Naive thymus-derived CD8-positive, alpha-beta T cell (primary cell): ENCODE measurements at regions not wholly inside any gene's neighbourhood (a gene's known extent, or its start where the extent isn't known, plus 50 kb on each side); places are given as distances from the start of the nearest gene placed in this dataset.
"Not testable (repeated sequence)": the region's sequence is repeated elsewhere in the genome, so short reads cannot be mapped to it uniquely, and the experiment has no call there.

ENCODE experiments used
- ATAC-seq, 2 donors: fragments of 150-1000 bp; cut with Tn5 transposase in 1 of 2; sonication (Bioruptor Pico), chemical (Tn5 transposase) in 1 of 2; 1 replicate in 1 of 2; 2 replicates in 1 of 2; pipeline ENCODE4 v1.10.0; 2021; ENCODE audit warnings: mild to moderate bottlenecking in 2 of 2, moderate library complexity in 2 of 2
- POLR2A ChIA-PET: fragments of 350-600 bp; sonication (Branson Sonifier 250); formaldehyde crosslinking; loops from one replicate; lab custom pipeline; 2021; ENCODE audit warnings: antibody characterized with exemption; lab: Charles Lee
- DNase-seq, 10 donors: peaks; one replicate each; pipeline versions ENCODE4 v3.0.0 to v3.0.0-alpha.2; 2020 to 2022
- H3K27ac Mint-ChIP-seq, 10 donors: one replicate each; pipeline ENCODE4 v1.8.0; 2020 to 2022; ENCODE audit warnings: mild to moderate bottlenecking in 10 of 10, mixed read lengths in 10 of 10, moderate library complexity in 4 of 10, inconsistent platforms in 1 of 10
- H3K27me3 Mint-ChIP-seq, 5 donors: one replicate each; pipeline ENCODE4 v1.8.0; 2021 to 2022; ENCODE audit warnings: mixed read lengths in 5 of 5
- H3K36me3 Mint-ChIP-seq, 3 donors: one replicate each; pipeline ENCODE4 v1.8.0; 2020 to 2022; ENCODE audit warnings: mixed read lengths in 3 of 3, mild to moderate bottlenecking in 2 of 3, inconsistent platforms in 1 of 3
- H3K4me1 Mint-ChIP-seq, 4 donors: one replicate each; pipeline ENCODE4 v1.8.0; 2021 to 2022; ENCODE audit warnings: mixed read lengths in 4 of 4
- H3K4me3 Mint-ChIP-seq, 10 donors: one replicate each; pipeline ENCODE4 v1.8.0; 2020 to 2022; ENCODE audit warnings: mild to moderate bottlenecking in 10 of 10, mixed read lengths in 10 of 10, moderate library complexity in 6 of 10, inconsistent platforms in 1 of 10
- H3K9me3 Mint-ChIP-seq, 9 donors: one replicate each; pipeline ENCODE4 v1.8.0; 2020 to 2022; ENCODE audit warnings: mixed read lengths in 9 of 9, mild to moderate bottlenecking in 3 of 9, inconsistent platforms in 1 of 9, moderate library complexity in 1 of 9

DNA sequence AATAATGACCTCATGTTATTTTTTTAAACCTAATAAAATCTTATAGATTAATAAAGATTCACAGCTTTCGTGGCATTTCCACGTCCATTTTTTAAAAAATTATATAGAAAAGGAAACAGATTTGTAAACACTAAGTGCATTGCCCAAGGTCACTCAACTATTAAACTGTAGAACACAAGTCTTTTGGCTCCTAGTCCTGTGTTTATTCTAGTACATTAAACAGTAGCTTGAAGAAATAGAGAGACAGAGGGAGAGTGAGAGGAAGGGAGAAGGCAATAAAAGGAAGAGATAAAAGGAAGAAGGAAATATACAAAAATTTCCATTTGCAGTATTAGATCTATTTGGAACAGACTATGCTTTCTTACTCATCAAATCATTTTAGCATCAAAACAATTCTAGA is 586.7 kb upstream of the CITED2 start:
- Mint-ChIP-seq H3K27ac (no peak overlapping the region), H3K27me3 (peaks cover 0 to 2% (median 0%) of the 10 kb centered on the region in 5 donors), H3K36me3 (peaks cover 0 to under 1% (median 0%) of the 10 kb centered on the region in 3 donors), H3K9me3 (no peaks in the 10 kb centered on the region), H3K4me3 (no peak overlapping the region), H3K4me1 (no peaks in the 10 kb centered on the region)
- ATAC-seq (no peak), DNase-seq (no peak)
- POLR2A ChIA-PET = no interaction called here

GRCh38 chr6:139960671-139961070 is 586.2 kb upstream of the CITED2 start:
- DNase-seq = no peak
- peaks cover 0 to 3% (median 0%) of the 10 kb centered on the region in 9 donors for H3K9me3 Mint-ChIP-seq
- no peaks in the 10 kb centered on the region for H3K4me1 Mint-ChIP-seq
- H3K36me3 Mint-ChIP-seq = peaks cover 0 to 5% (median 0%) of the 10 kb centered on the region in 3 donors
- POLR2A ChIA-PET = no interaction called here
- H3K27ac Mint-ChIP-seq = no peak overlapping the region
- H3K4me3 Mint-ChIP-seq = no peak overlapping the region
- no peak for ATAC-seq
- peaks cover 0 to 2% (median 0%) of the 10 kb centered on the region in 5 donors for H3K27me3 Mint-ChIP-seq

DNA sequence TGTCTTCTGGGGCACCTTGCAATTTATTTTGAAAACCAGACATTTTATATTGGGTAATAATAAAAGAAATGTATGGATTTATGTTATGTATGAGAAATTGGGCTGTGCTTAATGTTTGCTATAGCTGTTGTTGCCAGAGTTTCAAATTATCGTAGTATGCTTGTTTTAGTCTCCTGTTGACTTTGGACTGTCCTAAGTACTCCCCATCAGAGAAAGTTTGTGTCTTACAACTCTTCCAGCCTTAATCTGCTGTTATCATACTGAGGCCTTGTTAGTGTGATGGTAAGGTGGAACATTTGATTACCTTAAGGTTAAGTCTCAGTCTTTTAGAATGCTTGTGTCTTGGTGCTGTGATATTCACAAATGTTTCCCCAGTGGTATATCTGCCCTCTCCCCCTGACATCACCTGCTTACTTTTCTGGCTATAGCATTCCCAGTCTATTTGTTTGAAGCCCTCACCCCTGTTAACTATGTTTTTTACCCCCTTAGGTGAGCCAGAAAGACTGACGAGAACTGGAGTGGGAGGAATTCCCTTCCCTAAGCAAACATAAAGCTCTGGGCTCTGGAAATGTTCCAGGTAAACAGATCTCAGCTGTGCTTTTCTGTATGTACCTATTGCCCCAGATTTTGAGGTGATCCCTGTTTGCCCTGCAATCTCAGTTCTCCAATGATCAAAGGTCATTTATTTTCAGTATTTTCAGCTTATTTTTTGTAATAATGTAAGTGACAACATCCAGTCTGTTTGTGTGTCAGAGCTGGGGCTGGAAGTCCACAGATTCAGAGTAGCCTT is 581.1 kb upstream of the CITED2 start:
- peaks cover 0 to 23% (median 10%) of the 10 kb centered on the region in 9 donors for H3K9me3 Mint-ChIP-seq
- no peaks in the 10 kb centered on the region for H3K4me1 Mint-ChIP-seq
- POLR2A ChIA-PET = no interaction called here
- peaks cover 0 to 2% (median 0%) of the 10 kb centered on the region in 5 donors for H3K27me3 Mint-ChIP-seq
- ATAC-seq (no peak), DNase-seq (no peak)
- no peak overlapping the region for H3K4me3 Mint-ChIP-seq
- peaks cover 0 to 18% (median 0%) of the 10 kb centered on the region in 3 donors for H3K36me3 Mint-ChIP-seq
- no peak overlapping the region for H3K27ac Mint-ChIP-seq

DNA sequence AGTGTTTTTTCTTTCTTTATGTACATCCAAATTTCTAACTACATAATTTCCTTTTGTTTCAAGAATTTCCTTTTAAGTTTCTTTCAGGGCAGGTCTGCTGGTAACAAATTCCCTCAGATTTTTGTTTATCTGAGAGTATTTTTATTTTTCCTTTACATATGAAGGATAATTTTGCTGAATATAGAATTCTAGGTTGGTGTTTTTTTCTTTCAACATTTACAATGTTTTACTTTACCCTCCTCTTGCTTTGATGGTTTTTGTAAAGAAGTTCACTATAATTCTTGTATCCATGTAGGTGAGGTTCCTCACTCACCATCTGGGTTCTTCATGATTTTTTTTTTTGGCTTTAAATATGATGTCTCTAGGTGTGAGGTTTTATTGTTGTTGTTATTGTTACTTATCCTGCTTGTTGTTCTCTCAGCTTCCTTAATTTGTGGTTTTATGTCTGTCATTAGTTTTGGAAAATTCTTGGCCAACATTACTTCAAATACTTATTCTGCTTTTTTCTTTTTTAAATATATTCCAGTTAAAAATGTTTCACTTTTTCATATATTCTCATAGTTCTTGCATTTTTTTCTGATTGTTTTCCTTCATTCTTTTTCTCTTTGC is 580.1 kb upstream of the CITED2 start:
- DNase-seq = no peak
- Mint-ChIP-seq H3K9me3 (peaks cover 0 to 26% (median 11%) of the 10 kb centered on the region in 9 donors), H3K36me3 (peaks cover 0 to 23% (median 0%) of the 10 kb centered on the region in 3 donors), H3K27me3 (peaks cover 0 to 2% (median 0%) of the 10 kb centered on the region in 5 donors), H3K27ac (no peak overlapping the region), H3K4me3 (no peak overlapping the region), H3K4me1 (no peaks in the 10 kb centered on the region)
- no peak for ATAC-seq
- POLR2A ChIA-PET = no interaction called here

- H3K4me1 Mint-ChIP-seq, ATAC-seq, H3K4me3 Mint-ChIP-seq, H3K27ac Mint-ChIP-seq, DNase-seq, H3K27me3 Mint-ChIP-seq, POLR2A ChIA-PET: not testable (repeated sequence)
- Mint-ChIP-seq H3K9me3 (peaks cover 0 to 29% (median 11%) of the 10 kb centered on the region in 9 donors), H3K36me3 (peaks cover 0 to 25% (median 0%) of the 10 kb centered on the region in 3 donors)
Measured at GRCh38 chr6:139953780-139954179, 579.3 kb upstream of the CITED2 start.

GRCh38 chr6:139951172-139951571 is 576.7 kb upstream of the CITED2 start:
- Mint-ChIP-seq H3K27me3 (peaks cover 0 to 4% (median 2%) of the 10 kb centered on the region in 5 donors), H3K36me3 (peaks cover 0 to 24% (median 0%) of the 10 kb centered on the region in 3 donors), H3K4me1 (no peaks in the 10 kb centered on the region), H3K9me3 (peaks cover 0 to 29% (median 11%) of the 10 kb centered on the region in 9 donors), H3K27ac (no peak overlapping the region), H3K4me3 (no peak overlapping the region)
- POLR2A ChIA-PET = no interaction called here
- no peak for DNase-seq
- no peak for ATAC-seq

DNA sequence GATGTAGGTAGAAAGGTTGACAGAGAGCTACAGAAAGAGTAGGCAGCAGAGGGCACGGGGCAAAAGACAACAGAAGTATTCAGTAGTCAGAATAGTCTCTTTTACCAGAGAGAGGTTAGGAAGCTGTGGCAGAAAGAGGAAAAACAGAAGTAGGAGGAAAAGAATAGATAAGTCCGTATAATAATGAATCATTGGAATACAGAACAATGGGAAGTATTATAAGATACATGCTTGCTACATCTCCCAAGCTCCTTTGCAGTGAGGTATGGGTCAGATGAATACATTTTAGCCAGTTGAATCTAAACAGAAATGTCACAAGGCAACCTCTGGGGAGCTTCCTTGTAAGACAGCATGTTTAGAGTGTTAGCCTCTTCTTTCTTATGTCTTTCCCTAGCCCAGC is 570.5 kb upstream of the CITED2 start:
- H3K27ac Mint-ChIP-seq = no peak overlapping the region
- peaks cover 2 to 12% (median 4%) of the 10 kb centered on the region in 5 donors for H3K27me3 Mint-ChIP-seq
- H3K4me3 Mint-ChIP-seq = no peak overlapping the region
- POLR2A ChIA-PET = no interaction called here
- H3K9me3 Mint-ChIP-seq = peaks cover 0 to 7% (median 0%) of the 10 kb centered on the region in 9 donors
- ATAC-seq = no peak
- H3K4me1 Mint-ChIP-seq = no peaks in the 10 kb centered on the region
- DNase-seq = no peak
- H3K36me3 Mint-ChIP-seq = peaks cover 0 to 6% (median 0%) of the 10 kb centered on the region in 3 donors

GRCh38 chr6:139944131-139944530 is 569.7 kb upstream of the CITED2 start:
- H3K27ac Mint-ChIP-seq = no peak overlapping the region
- no peaks in the 10 kb centered on the region for H3K4me1 Mint-ChIP-seq

DNA sequence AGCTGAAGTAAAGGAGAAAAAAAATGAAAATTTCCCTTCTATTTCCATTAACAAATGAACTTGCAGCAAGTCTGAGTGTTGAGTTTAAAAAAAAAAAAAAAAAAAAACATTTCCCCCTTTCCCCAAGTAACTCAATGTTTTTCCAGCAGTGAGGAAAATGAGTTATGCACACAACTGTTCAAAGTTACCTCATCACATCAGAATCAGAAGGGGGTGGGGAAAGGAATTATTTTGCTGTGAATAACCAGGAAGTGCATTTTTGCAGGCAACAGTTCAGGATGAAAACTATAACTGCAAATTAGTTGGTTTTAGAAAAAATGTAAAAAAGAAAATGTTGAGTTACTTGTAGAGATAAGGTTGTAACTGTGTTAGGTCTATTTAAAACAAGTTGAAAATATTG is 568.9 kb upstream of the CITED2 start:
- Mint-ChIP-seq H3K9me3 (no peaks in the 10 kb centered on the region), H3K36me3 (no peaks in the 10 kb centered on the region), H3K27ac (no peak overlapping the region), H3K4me3 (no peak overlapping the region), H3K4me1 (no peaks in the 10 kb centered on the region), H3K27me3 (peaks cover 2 to 12% (median 4%) of the 10 kb centered on the region in 5 donors)
- no peak for ATAC-seq
- DNase-seq = no peak
- POLR2A ChIA-PET = no interaction called here

More at GRCh38 chr6:139944131-139944530, 569.7 kb upstream of the CITED2 start:
- Mint-ChIP-seq H3K9me3 (peaks cover 0 to 2% (median 0%) of the 10 kb centered on the region in 9 donors), H3K36me3 (no peaks in the 10 kb centered on the region), H3K27me3 (peaks cover 2 to 12% (median 4%) of the 10 kb centered on the region in 5 donors), H3K4me3 (no peak overlapping the region)
- no peak for ATAC-seq
- DNase-seq = no peak
- POLR2A ChIA-PET = no interaction called here

- ATAC-seq (no peak), DNase-seq (no peak)
- POLR2A ChIA-PET = no interaction called here
- no peaks in the 10 kb centered on the region for H3K36me3 Mint-ChIP-seq
- no peak overlapping the region for H3K4me3 Mint-ChIP-seq
- no peaks in the 10 kb centered on the region for H3K9me3 Mint-ChIP-seq
- no peak overlapping the region for H3K27ac Mint-ChIP-seq
- peaks cover 2 to 12% (median 4%) of the 10 kb centered on the region in 5 donors for H3K27me3 Mint-ChIP-seq
- no peaks in the 10 kb centered on the region for H3K4me1 Mint-ChIP-seq
Measured at GRCh38 chr6:139942331-139942730, 567.9 kb upstream of the CITED2 start.

DNA sequence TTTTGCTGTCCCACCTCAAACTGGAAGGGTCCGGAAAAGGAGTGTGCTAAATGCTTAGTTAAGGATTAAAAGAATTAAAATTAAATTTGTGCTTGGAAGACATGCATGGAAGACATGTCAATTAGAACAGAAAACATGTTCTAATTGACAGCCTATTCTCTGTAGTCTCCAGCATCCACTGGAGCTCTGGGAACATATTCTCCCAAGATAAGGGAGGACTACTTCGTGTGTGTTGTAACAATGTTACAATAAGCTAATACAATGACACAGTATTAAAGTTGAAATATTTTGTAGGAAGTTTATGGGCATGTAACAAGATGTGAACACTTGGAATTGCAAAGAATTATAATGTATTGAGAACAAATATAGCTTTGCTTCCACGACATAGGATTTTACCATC is 567.4 kb upstream of the CITED2 start:
- POLR2A ChIA-PET = no interaction called here
- H3K27me3 Mint-ChIP-seq = peaks cover 2 to 12% (median 4%) of the 10 kb centered on the region in 5 donors
- no peaks in the 10 kb centered on the region for H3K4me1 Mint-ChIP-seq
- H3K36me3 Mint-ChIP-seq = no peaks in the 10 kb centered on the region
- H3K27ac Mint-ChIP-seq = no peak overlapping the region
- DNase-seq = no peak
- no peak overlapping the region for H3K4me3 Mint-ChIP-seq
- no peak for ATAC-seq
- H3K9me3 Mint-ChIP-seq = no peaks in the 10 kb centered on the region

DNA sequence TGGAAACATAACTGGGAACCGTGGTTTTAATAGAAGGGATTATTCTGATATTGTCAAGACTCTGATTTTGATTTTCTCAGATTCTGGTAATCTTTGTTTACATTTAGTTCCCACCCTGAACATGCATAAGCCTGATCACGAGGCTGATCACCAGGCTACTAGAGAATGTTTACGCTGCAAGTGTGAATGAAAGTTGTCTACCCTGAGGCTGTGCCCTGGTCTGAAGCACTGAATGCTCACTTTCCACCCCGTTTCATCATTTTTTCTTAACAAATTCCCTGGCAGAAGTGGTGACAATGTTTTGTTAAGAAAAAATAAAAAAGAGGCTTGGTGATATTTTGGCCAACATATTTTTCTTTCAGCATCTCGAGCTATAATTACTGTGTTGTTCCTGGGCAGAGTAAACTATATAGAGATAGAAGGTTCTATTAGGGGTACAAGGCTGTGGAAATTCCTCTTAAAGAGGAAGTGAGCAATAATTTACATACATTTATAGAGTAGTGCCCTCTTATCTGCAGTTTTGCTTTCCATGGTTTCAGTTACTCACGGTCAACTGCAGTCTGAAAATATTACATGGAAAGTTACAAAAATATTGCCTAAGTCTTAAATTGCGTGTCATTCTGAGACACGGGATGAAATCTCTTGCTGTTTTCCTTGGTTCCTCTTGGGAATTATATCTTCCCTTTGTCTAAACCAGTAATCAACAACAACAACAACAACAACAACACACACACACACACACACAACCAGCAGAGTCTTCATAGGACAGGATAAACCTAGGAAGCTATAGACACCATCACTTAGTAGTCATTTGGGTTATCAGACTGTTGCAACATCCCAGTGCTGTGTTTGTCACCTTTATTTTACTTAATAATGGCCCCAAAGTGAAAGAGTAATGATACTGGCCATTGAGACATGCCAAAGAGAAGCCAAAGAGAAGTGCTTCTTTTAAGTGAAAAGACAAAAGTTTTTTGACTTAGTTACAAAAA is 566.6 kb upstream of the CITED2 start:
- H3K9me3 Mint-ChIP-seq = no peaks in the 10 kb centered on the region
- DNase-seq = no peak
- POLR2A ChIA-PET = no interaction called here
- H3K27me3 Mint-ChIP-seq = peaks cover 0 to 11% (median 3%) of the 10 kb centered on the region in 5 donors
- H3K4me3 Mint-ChIP-seq = no peak overlapping the region
- H3K4me1 Mint-ChIP-seq = no peaks in the 10 kb centered on the region
- no peaks in the 10 kb centered on the region for H3K36me3 Mint-ChIP-seq
- no peak for ATAC-seq
- H3K27ac Mint-ChIP-seq = no peak overlapping the region
